HG03159 (cell line): ENCODE measurements at regions not wholly inside any gene's neighbourhood (a gene's known extent, or its start where the extent isn't known, plus 50 kb on each side); places are given as distances from the start of the nearest gene placed in this dataset.
"Not testable (repeated sequence)": the region's sequence is repeated elsewhere in the genome, so short reads cannot be mapped to it uniquely, and the experiment has no call there.

Experiments
- ATAC-seq: cut with Tn5 transposase; IDR thresholded peaks from one replicate; pipeline ENCODE4 v1.9.1; 2021; ENCODE audit warnings: mild to moderate bottlenecking, moderate library complexity; ENCODE audit not compliant: unreplicated experiment

DNA sequence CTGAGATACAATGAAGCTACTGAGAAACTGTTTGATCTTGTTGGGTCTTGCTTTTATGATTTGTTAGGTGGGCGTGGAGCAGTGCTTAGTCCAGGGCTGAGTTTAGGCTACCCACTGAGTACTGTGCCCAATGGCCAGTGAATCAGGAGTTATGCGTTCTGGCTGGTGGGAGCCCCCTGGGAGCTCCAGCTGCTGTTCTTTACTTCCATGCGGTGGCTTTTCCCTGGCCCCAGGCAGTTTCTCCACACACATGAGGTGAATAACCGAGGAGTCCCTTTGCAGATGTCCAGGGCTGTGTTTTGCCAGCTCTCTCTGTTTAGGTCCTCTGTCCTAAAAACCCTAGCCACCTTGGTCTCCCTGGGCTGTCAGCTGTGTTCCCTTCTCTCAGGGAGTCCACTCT lies 106.5 kb downstream of the KLF13 start:
- ATAC-seq = no peak

DNA sequence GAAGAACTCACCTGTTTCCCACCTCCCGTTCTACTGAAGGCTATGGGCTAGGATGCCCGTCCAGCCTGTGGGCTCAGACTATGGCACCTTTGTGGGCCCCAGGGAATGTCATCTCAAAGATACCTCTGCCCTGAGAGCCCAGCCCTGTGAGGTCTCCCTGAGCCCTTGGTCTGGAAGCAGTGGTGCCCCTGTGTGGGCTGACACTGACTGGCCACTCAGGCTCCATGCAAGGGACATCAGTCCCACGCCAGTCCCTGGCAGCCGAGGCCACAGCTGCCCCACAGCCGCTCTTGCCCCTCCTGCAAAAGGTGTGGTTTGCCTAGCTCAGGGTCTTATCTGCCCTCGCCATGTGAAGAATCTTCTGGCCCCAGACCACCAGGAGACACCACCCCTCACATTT lies 106.9 kb downstream of the KLF13 start:
- no peak for ATAC-seq

DNA sequence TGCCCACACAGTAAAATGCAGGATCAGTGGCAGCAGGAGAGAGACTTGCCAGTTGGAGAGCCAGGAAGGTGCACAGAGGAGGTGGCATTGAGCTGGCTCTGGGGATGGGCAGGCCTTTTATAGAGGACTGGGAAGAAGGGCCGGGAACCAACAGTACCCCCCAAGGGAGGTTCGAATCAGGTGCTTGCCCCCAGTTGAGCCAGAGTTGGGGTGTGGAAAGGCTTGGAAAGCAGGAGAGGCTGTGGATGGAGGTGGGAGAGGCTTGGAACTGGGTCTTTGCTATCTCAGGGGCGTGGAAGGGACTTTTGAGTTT lies 107.6 kb downstream of the KLF13 start:
- ATAC-seq = no peak

DNA sequence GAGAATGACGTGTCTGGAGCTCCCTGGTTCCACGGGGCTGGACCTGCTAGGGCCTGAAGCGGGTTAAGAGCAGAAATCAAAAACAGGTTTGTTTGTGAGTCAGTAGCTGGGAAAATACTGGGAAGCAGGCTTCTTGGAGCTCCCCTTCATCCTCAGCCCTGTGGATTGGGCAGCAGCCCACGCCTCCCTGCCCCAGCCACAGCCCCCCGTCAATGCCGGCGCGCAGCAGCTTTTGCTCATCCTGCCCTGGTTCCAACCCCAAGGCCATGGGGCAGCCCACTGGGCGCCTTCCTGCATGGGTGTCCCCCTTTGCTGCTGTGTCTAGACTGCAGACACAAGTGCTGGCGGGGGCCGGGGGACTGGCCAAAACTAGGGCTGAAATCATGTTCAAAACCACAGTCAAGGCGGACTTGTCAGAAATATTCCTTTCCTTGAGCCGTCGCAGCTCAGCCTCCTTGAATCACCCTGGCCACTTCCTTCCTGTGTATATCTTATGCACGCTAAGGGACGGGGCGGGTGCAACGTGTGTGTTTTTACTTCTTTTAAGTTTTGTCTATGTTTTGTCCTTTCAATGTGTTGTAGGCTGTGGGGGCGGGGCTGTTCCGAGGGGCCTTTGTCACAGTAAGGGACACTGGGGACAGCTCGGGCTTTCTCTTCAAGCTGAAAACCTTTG lies 108.1 kb downstream of the KLF13 start:
- ATAC-seq = peak; percentile 44

DNA sequence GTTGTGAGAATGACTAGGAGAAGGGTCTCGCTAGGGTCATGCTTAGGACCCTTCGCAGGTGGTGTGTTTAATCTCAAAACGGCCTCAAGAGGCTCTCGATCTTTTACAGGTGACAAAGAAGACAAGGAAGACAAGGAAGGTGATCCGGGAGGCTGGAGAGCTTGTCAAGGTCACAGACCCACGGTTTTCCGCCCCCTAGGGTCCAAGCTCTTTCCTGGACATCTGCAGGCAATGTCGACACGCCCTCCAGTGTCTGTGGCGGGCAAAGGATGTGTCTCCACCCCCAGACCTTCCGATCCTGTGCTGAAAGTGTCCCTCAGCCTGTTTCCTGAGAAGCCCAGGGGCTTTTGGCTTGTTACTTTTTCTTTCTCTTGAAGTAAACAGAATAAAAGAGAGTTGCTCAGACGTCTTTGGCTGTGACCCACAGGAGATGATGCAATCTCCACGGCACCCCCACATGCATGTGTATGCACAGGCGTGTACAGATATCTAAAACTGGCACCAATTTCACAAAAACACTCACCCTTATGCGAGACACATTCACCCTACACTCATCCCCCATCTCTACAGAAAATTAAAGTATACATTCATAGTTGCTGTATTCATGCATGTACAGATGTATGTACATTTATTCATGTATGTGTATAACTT lies 108.8 kb downstream of the KLF13 start:
- ATAC-seq = peak; percentile 57

DNA sequence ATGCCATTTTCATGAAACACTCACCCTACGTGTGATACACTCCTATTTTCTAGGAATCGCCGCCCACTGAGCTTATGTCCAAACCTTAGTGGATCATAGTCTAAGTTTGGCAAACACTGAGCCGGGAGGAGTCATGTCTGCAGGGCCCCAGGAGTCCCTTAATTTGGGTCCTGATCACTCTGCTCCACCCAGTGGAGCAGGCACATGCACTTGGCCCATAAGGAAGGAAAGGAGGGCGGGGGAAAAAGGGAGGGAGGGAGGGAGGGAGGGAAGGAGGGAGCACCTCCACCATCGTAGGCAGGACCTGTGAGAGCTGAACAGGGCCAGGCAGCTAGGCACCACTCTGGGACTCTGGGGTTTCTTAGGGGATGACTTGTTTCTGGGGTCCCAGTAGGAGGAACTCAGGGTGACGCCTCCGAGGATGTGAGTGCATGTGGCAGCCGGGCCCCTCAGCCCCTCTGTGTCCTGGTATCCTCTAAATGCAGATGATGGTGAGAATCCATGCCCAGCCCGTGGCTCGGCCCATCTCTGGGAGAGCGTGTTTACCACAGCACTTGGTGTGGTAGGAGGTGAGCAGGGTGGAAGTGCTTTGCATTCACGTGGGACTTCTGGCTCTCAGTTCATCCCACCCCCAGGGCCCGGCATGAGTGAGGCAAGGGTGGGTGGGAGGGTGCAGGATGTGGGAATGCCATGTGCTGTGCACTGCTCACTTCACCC lies 109.4 kb downstream of the KLF13 start:
- no peak for ATAC-seq

DNA sequence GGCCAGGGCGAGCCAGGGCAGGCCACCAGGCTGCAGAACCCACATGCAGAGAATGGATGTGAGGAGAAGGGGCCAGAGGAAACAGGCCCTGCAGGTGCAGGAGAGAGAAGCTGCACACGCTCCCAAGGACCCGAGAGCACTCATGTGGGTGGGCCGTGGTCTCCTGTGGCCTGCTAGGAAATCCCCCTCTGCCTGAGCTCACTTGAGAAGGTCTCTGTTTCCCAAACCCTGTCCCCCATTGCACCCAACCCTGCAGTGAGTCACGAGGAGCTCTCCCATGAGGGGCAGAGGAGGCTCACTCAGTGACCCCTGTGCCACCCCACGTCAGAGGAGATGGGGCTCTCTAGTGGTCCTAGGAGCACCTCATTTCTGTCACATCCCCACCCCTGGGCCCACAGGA lies 111.1 kb downstream of the KLF13 start:
- no peak for ATAC-seq

DNA sequence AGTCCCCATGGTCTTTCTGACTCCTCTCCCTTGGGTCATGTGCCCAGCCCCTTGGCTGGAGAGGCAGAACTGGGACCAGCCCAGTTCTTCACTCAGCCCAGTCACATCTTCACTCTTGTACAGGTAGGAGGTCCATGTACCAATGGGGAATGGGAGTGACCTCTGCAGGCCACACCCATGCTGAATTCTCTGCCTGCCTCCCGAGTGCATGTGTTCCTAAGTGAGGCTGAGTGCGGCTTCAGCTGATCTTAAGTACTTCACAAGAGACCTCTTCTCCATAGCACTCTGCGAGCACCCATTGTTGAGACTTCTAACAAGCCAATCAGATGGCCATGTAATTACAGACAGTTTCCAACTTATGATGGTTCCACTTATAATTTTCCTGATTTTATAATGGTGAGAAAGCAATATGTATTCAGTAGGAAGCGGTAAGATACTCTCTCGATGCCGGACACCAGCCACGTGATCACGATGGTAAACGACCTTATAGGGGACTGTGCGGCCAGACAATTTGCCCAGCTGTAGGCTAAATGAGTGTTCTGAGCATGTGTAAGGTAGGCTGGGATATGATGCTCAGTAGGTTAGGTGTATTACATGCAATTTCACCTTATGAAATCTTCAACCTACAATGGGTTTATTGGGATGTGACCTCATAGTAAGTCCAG lies 112.1 kb downstream of the KLF13 start:
- ATAC-seq = no peak

DNA sequence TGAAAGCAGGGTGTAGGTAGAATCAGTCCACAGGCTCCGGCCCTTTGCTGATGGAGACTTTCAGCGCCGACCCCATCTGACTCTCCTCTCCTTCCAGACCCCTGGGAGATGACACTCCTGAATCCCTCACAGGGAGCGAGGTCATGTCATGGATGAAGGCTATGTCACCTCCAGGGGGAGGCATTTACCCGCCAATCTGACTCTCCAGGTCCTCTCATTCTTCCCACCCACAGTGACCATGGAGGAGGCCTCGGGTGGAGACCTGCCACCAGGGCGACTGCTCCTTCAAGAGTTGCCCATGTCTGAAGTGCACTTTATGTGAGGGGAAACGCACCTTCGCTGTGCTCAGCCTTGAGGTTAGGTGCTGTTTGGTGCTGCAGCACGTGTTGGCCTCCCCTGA lies 112.7 kb downstream of the KLF13 start:
- ATAC-seq = no peak

DNA sequence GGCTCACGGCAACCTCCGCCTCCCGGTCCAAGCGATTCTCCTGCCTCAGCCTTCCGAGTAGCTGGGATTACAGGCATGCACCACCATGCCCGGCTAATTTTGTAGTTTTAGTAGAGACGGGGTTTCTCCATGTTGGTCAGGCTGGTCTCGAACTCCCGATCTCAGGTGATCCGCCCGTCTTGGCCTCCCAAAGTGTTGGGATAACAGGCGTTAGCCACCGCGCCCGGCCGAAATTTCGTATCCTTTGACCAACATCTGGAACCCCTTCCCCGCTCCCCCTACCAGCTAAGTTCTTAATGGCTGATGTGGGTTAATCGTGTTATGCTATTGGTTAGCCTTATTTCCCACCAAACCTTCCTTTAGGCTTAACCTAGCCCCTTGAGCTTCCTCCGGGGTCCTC lies 113.6 kb downstream of the KLF13 start:
- ATAC-seq = not testable (repeated sequence)

DNA sequence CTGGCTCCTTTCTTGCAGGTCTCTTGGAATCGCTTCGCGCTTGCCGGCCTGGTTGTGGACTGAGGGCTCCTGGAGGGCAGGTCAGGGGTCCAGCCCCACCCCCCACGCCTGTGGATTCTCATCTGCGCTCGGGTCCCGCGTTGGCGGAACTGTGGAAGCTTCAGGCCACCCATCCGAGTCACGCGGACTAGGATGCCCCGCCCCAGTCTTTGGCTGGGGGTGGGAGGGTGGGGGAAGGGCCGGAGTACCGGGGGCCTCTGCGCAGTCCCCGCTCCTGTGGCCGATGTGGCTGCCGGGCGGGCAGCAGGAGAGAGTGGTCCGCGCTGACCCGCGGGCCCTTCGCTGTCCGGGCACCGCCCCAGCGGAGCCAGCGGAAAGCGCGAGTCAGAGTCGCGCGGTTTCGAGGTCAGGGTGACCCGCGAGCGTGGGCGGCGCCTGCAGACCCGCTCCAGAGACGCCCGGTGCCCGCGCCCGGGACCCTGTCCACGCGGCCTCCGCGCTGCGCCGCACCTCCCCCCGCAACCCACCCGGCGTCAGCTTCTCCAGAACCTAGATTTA lies 114.2 kb downstream of the KLF13 start:
- ATAC-seq = no peak

DNA sequence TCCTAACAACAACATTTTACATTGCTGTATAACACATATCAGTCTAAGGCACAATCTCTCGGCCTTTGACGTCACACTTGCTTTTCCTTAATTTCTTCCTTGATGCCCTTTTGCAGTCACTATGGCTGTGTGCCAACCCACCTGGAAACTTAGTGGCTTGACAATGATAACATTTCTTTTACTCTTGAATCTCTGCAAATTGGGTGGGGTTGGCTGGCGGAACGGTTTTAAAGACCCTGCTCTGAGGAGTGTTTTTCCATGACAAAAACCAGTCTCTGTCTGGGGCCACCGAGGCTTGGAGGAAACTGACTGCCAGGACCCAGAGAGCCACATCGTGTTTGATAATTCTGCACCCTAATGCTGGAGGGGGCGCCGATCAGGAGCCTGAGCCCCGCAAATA lies 115.6 kb downstream of the KLF13 start:
- ATAC-seq = no peak

DNA sequence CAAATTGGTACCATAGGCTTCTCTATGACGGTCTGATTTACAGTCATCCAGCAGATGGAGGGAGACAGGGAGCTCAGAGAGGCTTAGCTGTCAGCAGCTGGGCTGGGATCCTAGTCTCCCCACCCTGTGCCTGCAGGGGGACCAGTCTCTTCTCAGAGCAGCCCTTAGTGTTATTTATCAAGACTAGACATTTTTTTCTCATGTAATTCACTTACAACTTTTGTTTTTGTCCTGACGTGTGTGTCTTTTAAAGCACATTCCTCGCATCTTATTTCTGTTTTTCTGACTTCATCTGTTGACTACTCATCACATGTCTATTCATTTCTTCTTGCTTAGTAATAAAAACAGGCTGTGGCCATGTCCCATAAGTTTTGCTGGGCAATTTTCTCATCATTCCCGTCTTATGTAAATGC lies 116.1 kb downstream of the KLF13 start:
- no peak for ATAC-seq

DNA sequence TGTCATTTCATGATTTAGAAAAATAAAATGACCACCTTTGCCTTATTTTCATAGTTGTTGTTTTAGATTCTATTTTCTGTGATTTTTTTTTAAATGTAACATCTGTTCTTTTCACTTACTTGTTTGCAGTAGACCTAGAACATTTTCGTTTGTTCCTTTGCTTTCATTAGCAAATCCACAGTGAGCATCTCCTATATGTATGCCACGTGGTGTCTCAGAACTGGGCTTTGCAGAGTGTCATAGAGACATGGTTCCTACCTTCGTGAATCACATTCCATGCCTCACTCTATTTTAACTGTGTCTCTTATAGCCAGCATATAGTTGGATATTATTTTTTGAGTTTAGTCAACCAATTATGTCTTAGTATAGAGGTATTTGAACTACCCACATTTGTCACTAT lies 118.2 kb downstream of the KLF13 start:
- no peak for ATAC-seq

DNA sequence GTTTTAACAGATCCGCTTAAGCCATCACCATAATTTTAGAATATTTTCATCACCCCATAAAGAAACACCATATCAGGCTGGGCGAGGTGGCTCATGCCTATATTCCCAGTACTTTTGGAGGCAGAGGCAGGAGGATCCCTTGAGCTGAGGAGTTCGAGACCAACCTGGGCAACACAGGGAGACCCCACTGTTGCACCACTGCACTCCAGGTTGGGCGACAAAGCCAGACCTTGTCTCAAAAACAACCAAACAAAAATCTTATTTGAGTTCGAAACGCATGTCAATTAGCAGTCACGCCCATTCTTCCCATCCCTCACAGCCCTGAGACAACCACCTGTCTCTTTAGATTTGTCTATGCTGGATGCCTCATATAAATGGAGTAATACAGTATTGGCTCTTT lies 119.9 kb downstream of the KLF13 start:
- no peak for ATAC-seq

DNA sequence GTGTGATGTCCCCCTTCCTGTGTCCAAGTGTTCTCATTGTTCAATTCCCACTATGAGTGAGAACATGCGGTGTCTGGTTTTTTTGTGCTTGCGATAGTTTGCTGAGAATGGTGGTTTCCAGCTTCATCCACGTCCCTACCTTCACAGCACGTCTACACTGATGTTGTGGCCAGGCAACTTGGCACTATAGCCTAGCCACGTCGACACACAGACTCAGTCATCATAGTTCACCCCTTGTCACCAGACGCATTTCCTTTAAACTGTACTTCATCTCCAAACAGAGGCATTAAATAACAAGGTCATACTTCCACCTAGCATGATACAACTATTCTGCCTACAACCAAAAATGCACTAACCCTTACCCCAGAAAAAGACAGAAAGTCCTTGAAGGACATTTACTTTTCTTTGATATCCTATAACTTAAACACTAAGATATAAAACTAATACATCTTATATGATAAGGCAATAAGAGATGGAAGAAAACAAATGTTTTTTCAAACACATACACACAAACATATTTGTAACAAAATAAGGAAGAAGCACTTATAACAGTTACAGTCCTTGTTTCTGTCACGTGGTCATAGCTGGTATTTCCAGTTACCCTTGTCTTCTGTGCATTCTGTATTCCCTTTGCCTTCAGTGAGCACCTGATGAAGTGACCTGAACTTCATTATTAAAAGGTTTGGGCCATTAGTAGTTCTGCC lies 121.4 kb downstream of the KLF13 start:
- ATAC-seq = no peak

DNA sequence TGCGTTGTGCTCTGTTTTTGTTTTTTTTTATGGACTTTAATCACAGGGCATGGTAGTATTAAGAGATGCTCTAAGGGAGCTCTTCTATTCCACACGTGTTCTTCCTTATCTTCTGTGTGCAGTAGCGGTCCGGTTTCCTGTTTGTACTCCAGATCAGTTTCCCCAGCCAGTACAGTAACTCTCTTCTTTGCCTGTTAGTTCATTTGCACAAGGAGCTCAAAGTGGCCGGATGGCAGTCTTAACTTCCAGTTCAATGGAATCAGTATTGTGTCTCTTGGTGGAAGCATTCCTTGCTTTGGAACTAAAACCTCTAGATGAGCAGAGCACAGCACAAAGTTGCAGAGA lies 122.0 kb downstream of the KLF13 start:
- no peak for ATAC-seq

DNA sequence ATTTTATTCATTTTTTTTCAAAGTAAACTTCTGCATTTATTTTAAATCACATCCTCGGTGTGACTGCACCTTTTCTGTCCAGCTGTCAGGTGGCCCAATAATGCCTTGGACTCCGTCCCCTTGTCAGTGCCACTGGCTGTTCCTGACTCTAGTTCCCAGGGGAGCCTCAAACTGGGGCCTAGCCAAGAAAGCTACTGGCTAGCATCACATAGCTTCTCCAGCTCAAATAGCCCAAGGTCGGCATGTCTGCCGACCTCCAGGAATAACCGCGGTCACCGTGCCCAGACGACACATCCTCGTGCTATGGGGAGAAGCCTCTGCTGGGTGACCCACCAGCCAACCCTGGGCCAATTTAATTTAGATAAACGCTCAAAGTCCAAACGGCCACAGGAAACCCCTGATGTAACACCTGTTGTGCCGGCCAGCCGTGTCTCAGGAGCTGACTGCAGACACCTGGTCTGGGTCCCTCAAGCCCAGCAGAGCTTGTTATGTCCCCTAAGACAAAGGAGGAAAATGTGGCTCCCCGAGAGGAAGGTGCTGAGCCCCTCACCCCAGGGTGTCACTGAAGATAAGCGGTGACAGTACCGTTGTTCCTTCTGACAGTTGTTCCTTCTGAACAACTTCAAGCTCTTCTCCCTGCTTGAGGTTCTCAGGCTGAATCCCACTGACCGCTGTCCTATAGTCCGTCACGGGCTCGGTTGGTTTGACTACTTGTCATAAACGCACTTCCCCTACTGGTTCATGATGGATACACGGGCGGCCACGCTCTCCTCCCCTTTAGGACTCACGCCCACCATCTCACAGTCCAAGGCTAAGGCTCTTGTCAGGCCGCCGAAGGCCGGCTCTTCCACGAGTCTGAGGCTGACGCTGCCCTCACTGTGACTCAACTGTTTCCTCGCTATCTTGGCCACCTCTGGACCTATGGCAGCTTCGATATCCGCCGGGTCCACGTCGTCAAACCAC lies 126.2 kb downstream of the KLF13 start:
- ATAC-seq = no peak

DNA sequence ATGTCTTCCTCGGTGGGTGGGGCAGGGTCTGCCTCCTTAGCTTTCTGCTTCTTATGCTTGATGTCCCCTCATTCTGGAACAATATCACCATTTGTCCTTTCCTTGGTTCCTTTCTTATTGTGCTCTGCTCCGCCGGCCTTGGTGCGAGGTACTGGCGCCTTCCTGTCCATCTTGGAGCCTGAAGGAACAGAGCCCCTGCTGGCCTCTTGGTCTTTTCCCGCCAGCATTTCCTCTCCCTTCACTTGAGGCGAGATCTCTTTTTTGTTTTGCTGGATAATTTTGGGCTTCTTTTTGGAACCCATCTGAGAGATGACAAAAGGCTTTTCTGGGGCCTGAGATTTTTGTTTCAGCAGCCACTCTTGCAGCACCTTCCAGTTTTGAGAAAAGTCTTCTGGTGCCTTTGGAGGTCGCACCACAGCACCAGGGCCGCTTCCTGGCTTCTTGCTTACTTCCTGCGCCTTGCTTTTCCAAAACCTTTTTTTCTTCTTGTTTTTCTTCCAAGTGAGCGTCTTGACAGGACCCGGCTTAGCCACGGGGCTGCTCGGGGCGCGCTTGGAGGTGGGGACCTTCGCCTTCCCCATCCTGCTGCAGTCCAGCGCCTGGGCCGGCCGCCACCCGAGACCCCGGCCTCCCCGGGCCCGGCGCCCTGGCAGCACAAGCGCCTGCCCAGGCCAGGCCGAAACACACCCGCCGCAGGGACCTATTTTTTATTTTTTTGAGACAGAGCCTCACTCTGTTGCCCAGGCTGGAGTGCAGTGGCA lies 127.1 kb downstream of the KLF13 start:
- ATAC-seq = no peak
